ENCODE measurements at regions not wholly inside any gene's neighbourhood (a gene's known extent, or its start where the extent isn't known, plus 50 kb on each side); places are given as distances from the start of the nearest gene placed in this dataset.
"Not testable (repeated sequence)": the region's sequence is repeated elsewhere in the genome, so short reads cannot be mapped to it uniquely, and the experiment has no call there.

- no peaks in the 10 kb centered on the region for H3K9me2 ChIP-seq (replicated peaks; ENCODE audit: control insufficient read depth, low read length)
- TF ChIP-seq EZH2phosphoT487 (IDR thresholded peaks at IDR 0.05; ENCODE audit: borderline replicate concordance, low read length) (no peak), CTCF (IDR thresholded peaks at IDR 0.05; ENCODE audit: low read depth, low read length, poor library complexity, severe bottlenecking) (no peak)
Measured at GRCh38 chr12:90794212-90794611, 160.8 kb downstream of the CCER1 start.

GRCh38 chr12:90792718-90793117 is 162.3 kb downstream of the CCER1 start:
- not testable (repeated sequence) for H3K27ac ChIP-seq (ENCODE audit: low read depth, low read length)

More at GRCh38 chr12:90794212-90794611, 160.8 kb downstream of the CCER1 start:
- Histone ChIP-seq H3K4me1 (ENCODE audit: control insufficient read depth, low read length) (no peaks in the 10 kb centered on the region), H3K36me3 (ENCODE audit: control insufficient read depth, low read length) (no peaks in the 10 kb centered on the region), H3K9me3 (ENCODE audit: control insufficient read depth, insufficient read depth, low read length) (no peaks in the 10 kb centered on the region), H3F3A (ENCODE audit: control insufficient read depth, insufficient read depth) (no peaks in the 10 kb centered on the region), H3K27ac (ENCODE audit: low read depth, low read length) (no peak overlapping the region), H4K20me1 (ENCODE audit: control insufficient read depth, insufficient read depth, low read depth, low read length) (no peaks in the 10 kb centered on the region), H3K27me3 (ENCODE audit: control insufficient read depth, low read length) (no peaks in the 10 kb centered on the region), H3K4me2 (ENCODE audit: low read length) (no peak overlapping the region), H3K79me2 (ENCODE audit: control insufficient read depth, low read length) (no peaks in the 10 kb centered on the region), H3K4me3 (ENCODE audit: low read length) (no peak overlapping the region)

GRCh38 chr12:90791445-90791844 is 163.5 kb downstream of the CCER1 start:
- no peaks in the 10 kb centered on the region for H3K79me2 ChIP-seq (ENCODE audit: control insufficient read depth, low read length)
- H3K9me2 ChIP-seq (replicated peaks; ENCODE audit: control insufficient read depth, low read length), result no peaks in the 10 kb centered on the region
- no peaks in the 10 kb centered on the region for H3F3A ChIP-seq (ENCODE audit: control insufficient read depth, insufficient read depth)
- no peaks in the 10 kb centered on the region for H3K36me3 ChIP-seq (ENCODE audit: control insufficient read depth, low read length)
- no peak overlapping the region for H3K4me3 ChIP-seq (ENCODE audit: low read length)
- H3K27me3 ChIP-seq (ENCODE audit: control insufficient read depth, low read length), result no peaks in the 10 kb centered on the region
- no peaks in the 10 kb centered on the region for H3K4me1 ChIP-seq (ENCODE audit: control insufficient read depth, low read length)
- no peak overlapping the region for H3K27ac ChIP-seq (ENCODE audit: low read depth, low read length)
- no peak overlapping the region for H3K4me2 ChIP-seq (ENCODE audit: low read length)
- no peaks in the 10 kb centered on the region for H4K20me1 ChIP-seq (ENCODE audit: control insufficient read depth, insufficient read depth, low read depth, low read length)
- TF ChIP-seq CTCF (IDR thresholded peaks at IDR 0.05; ENCODE audit: low read depth, low read length, poor library complexity, severe bottlenecking) (no peak), EZH2phosphoT487 (IDR thresholded peaks at IDR 0.05; ENCODE audit: borderline replicate concordance, low read length) (no peak)
- H3K9me3 ChIP-seq (ENCODE audit: control insufficient read depth, insufficient read depth, low read length), result no peaks in the 10 kb centered on the region

More at GRCh38 chr12:90792718-90793117, 162.3 kb downstream of the CCER1 start:
- not testable (repeated sequence) for H4K20me1 ChIP-seq (ENCODE audit: control insufficient read depth, insufficient read depth, low read depth, low read length); H3K9me2 ChIP-seq (replicated peaks; ENCODE audit: control insufficient read depth, low read length); H3K9me3 ChIP-seq (ENCODE audit: control insufficient read depth, insufficient read depth, low read length); H3K36me3 ChIP-seq (ENCODE audit: control insufficient read depth, low read length); H3K4me3 ChIP-seq (ENCODE audit: low read length); H3K4me2 ChIP-seq (ENCODE audit: low read length); H3K27me3 ChIP-seq (ENCODE audit: control insufficient read depth, low read length); H3K4me1 ChIP-seq (ENCODE audit: control insufficient read depth, low read length); H3F3A ChIP-seq (ENCODE audit: control insufficient read depth, insufficient read depth); H3K79me2 ChIP-seq (ENCODE audit: control insufficient read depth, low read length)

GRCh38 chr12:90790747-90791146 is 164.2 kb downstream of the CCER1 start:
- TF ChIP-seq CTCF (IDR thresholded peaks at IDR 0.05; ENCODE audit: low read depth, low read length, poor library complexity, severe bottlenecking), result no peak
- Histone ChIP-seq H3K4me3 (ENCODE audit: low read length) (no peak overlapping the region), H3K4me2 (ENCODE audit: low read length) (no peak overlapping the region), H3K9me3 (ENCODE audit: control insufficient read depth, insufficient read depth, low read length) (no peaks in the 10 kb centered on the region), H3K4me1 (ENCODE audit: control insufficient read depth, low read length) (no peaks in the 10 kb centered on the region), H3K36me3 (ENCODE audit: control insufficient read depth, low read length) (no peaks in the 10 kb centered on the region), H3K27ac (ENCODE audit: low read depth, low read length) (no peak overlapping the region), H4K20me1 (ENCODE audit: control insufficient read depth, insufficient read depth, low read depth, low read length) (no peaks in the 10 kb centered on the region), H3K9me2 (replicated peaks; ENCODE audit: control insufficient read depth, low read length) (no peaks in the 10 kb centered on the region), H3K79me2 (ENCODE audit: control insufficient read depth, low read length) (no peaks in the 10 kb centered on the region), H3K27me3 (ENCODE audit: control insufficient read depth, low read length) (no peaks in the 10 kb centered on the region), H3F3A (ENCODE audit: control insufficient read depth, insufficient read depth) (no peaks in the 10 kb centered on the region)
